Hepatocyte (in vitro differentiated cells): ENCODE measurements at regions not wholly inside any gene's neighbourhood (a gene's known extent, or its start where the extent isn't known, plus 50 kb on each side); places are given as distances from the start of the nearest gene placed in this dataset.

Source experiments
- DNase-seq: peaks from one replicate; pipeline ENCODE4 v3.0.0-alpha.2; 2016; ENCODE audit warnings: low spot score
- H2AFZ ChIP-seq: fragments of 200-600 bp; sonication (generic); 2 replicates; pipeline ENCODE4 v1.6.0; 2016; ENCODE audit warnings: antibody characterized with exemption, mild to moderate bottlenecking
- H3K27ac ChIP-seq: fragments of 200-600 bp; sonication (generic); 2 replicates; pipeline ENCODE4 v1.5.1; 2016; ENCODE audit warnings: mild to moderate bottlenecking
- H3K27me3 ChIP-seq: fragments of 200-600 bp; sonication (generic); 2 replicates; pipeline ENCODE4 v1.6.1; 2016
- H3K36me3 ChIP-seq: fragments of 200-600 bp; sonication (generic); replicated peaks from 2 replicates; pipeline ENCODE4 v1.5.1; 2016; ENCODE audit warnings: low read depth; ENCODE audit not compliant: insufficient read depth
- H3K4me1 ChIP-seq: fragments of 200-600 bp; sonication (generic); 2 replicates; pipeline ENCODE4 v1.5.1; 2016; ENCODE audit warnings: mild to moderate bottlenecking, moderate library complexity; ENCODE audit not compliant: insufficient read depth
- H3K4me2 ChIP-seq: fragments of 200-600 bp; sonication (generic); 2 replicates; pipeline ENCODE4 v1.6.0; 2016
- H3K4me3 ChIP-seq: fragments of 200-600 bp; sonication (generic); 2 replicates; pipeline ENCODE4 v1.5.1; 2016; ENCODE audit warnings: mild to moderate bottlenecking
- H3K79me2 ChIP-seq: fragments of 200-600 bp; sonication (generic); 2 replicates; pipeline ENCODE4 v1.6.0; 2017; ENCODE audit warnings: mild to moderate bottlenecking
- H3K9me2 ChIP-seq: fragments of 200-600 bp; sonication (generic); replicated peaks from 2 replicates; pipeline ENCODE4 v1.6.0; 2017; ENCODE audit warnings: mild to moderate bottlenecking; ENCODE audit not compliant: insufficient read depth
- H3K9me3 ChIP-seq: fragments of 200-600 bp; sonication (generic); 2 replicates; pipeline ENCODE4 v1.5.1; 2016; ENCODE audit warnings: low read depth, mild to moderate bottlenecking
- H4K20me1 ChIP-seq: fragments of 200-600 bp; sonication (generic); 2 replicates; pipeline ENCODE4 v1.6.0; 2016; ENCODE audit warnings: mild to moderate bottlenecking; ENCODE audit not compliant: insufficient read depth, poor library complexity, severe bottlenecking
- EZH2 ChIP-seq: fragments of 200-600 bp; sonication (generic); IDR thresholded peaks from 2 replicates; pipeline ENCODE4 v1.6.1; 2016; ENCODE audit warnings: antibody characterized with exemption, mild to moderate bottlenecking, borderline replicate concordance
- EZH2phosphoT487 ChIP-seq: fragments of 200-600 bp; sonication (generic); IDR thresholded peaks from one replicate; pipeline ENCODE4 v1.6.1; 2018; ENCODE audit warnings: antibody characterized with exemption, mild to moderate bottlenecking, low read depth, moderate library complexity; ENCODE audit not compliant: unreplicated experiment, severe bottlenecking
- WGBS: methylation state at CpG from one replicate; pipeline ENCODE4 v1.1.6; 2016; ENCODE audit warnings: low lambda C conversion rate; ENCODE audit errors: missing lambda C conversion rate; 5-methylcytosine and 5-hydroxymethylcytosine counted together
- TF ChIP-seq, protein P1 (sequence below): fragments of 200-600 bp; sonication (generic); IDR thresholded peaks from 2 replicates; pipeline ENCODE4 v1.5.1; 2016; ENCODE audit warnings: antibody characterized with exemption, mild to moderate bottlenecking; ENCODE audit not compliant: poor library complexity

DNA sequence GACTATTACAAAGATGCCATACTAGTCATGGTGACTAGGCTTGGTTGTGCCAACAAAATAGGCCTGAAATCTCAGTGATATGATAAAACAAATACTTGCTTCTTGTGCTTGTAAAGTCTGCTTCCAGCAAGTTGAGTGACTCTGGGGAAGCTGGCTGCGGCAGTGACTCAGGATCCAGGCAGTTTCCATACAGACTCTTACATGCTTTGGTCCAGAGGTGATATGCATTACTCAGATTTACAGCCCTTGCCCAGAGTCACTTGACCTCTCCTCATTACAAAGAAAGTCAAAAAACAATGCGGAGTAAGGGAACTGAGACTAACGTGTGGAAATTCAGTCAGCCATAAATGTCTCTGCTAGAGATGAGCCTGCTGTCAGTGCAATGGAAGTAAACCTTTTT is 387.5 kb downstream of the KCNA4 start:
- Histone ChIP-seq H2AFZ (no peak overlapping the region), H3K4me2 (no peak overlapping the region), H3K9me3 (no peaks in the 10 kb centered on the region), H3K27me3 (no peaks in the 10 kb centered on the region), H3K9me2 (no peaks in the 10 kb centered on the region), H4K20me1 (no peaks in the 10 kb centered on the region), H3K27ac (peak overlapping the region; percentile 81), H3K36me3 (no peaks in the 10 kb centered on the region), H3K4me3 (no peak overlapping the region), H3K79me2 (no peaks in the 10 kb centered on the region), H3K4me1 (no peaks in the 10 kb centered on the region)
- TF ChIP-seq EZH2phosphoT487 (no peak), EZH2 (no peak)
- TF ChIP-seq, protein P1, sequence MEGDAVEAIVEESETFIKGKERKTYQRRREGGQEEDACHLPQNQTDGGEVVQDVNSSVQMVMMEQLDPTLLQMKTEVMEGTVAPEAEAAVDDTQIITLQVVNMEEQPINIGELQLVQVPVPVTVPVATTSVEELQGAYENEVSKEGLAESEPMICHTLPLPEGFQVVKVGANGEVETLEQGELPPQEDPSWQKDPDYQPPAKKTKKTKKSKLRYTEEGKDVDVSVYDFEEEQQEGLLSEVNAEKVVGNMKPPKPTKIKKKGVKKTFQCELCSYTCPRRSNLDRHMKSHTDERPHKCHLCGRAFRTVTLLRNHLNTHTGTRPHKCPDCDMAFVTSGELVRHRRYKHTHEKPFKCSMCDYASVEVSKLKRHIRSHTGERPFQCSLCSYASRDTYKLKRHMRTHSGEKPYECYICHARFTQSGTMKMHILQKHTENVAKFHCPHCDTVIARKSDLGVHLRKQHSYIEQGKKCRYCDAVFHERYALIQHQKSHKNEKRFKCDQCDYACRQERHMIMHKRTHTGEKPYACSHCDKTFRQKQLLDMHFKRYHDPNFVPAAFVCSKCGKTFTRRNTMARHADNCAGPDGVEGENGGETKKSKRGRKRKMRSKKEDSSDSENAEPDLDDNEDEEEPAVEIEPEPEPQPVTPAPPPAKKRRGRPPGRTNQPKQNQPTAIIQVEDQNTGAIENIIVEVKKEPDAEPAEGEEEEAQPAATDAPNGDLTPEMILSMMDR = no peak
- DNase-seq = peak; percentile 60
- WGBS = 49% methylated on average over 3 of the region's 3 CpGs

DNA sequence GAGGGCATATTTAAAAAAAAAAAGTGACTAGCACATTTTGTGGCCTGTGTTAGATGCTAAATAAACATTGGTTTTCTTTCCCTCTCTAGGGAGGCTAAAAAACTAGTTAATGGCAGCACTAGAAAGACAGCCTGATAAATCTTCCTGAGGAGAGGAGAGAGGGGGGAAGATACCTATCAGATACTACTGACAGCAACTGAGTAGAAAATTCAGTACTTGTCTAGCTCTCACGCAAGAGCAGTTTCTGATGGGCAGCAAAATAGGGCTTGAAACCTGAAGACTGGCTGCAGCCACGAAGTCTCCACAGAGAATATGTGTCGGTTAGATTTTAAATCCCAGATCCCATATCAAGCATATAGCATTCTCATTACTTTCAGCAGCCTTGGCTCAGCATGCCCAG is 388.2 kb downstream of the KCNA4 start:
- H3K9me2 ChIP-seq = no peaks in the 10 kb centered on the region
- H3K79me2 ChIP-seq = no peaks in the 10 kb centered on the region
- 74% methylated on average over 3 of the region's 3 CpGs for WGBS
- peak overlapping the region; percentile 81 for H3K27ac ChIP-seq
- TF ChIP-seq, protein P1 = no peak
- TF ChIP-seq EZH2 (no peak), EZH2phosphoT487 (no peak)
- no peak overlapping the region for H3K4me2 ChIP-seq
- H3K4me1 ChIP-seq = no peaks in the 10 kb centered on the region
- H3K36me3 ChIP-seq = no peaks in the 10 kb centered on the region
- no peaks in the 10 kb centered on the region for H3K27me3 ChIP-seq
- H3K4me3 ChIP-seq = no peak overlapping the region
- no peak for DNase-seq
- no peak overlapping the region for H2AFZ ChIP-seq
- H3K9me3 ChIP-seq = no peaks in the 10 kb centered on the region
- H4K20me1 ChIP-seq = no peaks in the 10 kb centered on the region

DNA sequence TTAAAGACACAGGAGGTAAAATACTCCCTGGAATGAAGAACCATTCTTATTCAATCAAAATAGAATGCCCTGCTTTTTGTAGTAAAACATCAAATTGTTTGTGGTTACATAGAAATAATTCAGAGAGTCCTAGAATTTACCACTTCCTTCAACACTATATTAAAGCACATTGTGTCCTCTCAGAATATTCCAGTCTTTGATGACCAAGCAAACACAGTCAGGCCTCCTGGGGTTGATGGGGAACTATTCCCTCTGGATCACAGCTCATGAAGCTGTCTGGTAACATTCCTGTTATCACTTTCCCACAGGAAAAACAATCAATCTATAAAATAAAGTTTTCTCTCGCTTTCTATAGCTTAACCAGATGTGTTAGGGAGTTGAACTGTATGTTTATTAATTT is 389.3 kb downstream of the KCNA4 start:
- Histone ChIP-seq H3K9me2 (no peaks in the 10 kb centered on the region), H3K27ac (peak overlapping the region; percentile 81), H3K4me3 (no peak overlapping the region), H4K20me1 (no peaks in the 10 kb centered on the region), H3K4me1 (no peaks in the 10 kb centered on the region), H3K27me3 (no peaks in the 10 kb centered on the region), H3K9me3 (no peaks in the 10 kb centered on the region), H2AFZ (no peak overlapping the region), H3K4me2 (no peak overlapping the region), H3K79me2 (no peaks in the 10 kb centered on the region), H3K36me3 (no peaks in the 10 kb centered on the region)
- TF ChIP-seq EZH2 = no peak
- no peak for DNase-seq
- 68% methylated on average over 1 of the region's 1 CpG for WGBS

DNA sequence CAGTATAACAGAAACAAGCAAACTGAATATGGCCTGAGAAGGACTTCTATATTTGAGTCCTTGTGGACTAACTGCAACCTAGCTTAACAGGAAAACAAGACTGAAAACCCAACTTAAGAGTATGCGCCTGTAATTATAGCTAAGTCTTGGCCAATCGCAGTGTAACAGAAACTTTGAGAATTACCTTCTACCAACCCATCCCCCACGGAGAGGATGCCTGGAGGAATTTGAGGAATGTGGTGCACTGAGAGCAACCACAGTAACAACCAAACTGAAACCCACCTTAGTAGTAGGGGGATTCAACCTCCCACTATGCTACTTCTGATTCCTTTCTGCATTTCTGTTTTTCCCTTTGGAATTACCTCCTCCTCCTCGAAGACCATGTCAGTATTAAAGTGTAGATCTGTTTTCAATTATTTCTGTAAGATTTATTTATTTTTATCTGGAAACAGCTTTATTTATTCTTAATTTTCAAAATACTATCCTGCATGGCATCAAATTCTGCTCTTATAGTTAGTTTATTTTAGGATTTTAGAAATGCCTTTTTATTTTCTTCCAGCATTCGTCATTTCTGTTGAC is 393.6 kb downstream of the KCNA4 start:
- DNase-seq = no peak
- Histone ChIP-seq H3K79me2 (no peaks in the 10 kb centered on the region), H3K4me3 (no peak overlapping the region), H2AFZ (peak overlapping the region; percentile 12), H4K20me1 (no peaks in the 10 kb centered on the region), H3K27me3 (no peaks in the 10 kb centered on the region), H3K36me3 (no peaks in the 10 kb centered on the region), H3K9me3 (no peaks in the 10 kb centered on the region), H3K4me2 (no peak overlapping the region), H3K4me1 (peaks cover 3% of the 10 kb centered on the region), H3K27ac (no peak overlapping the region), H3K9me2 (no peaks in the 10 kb centered on the region)
- TF ChIP-seq EZH2 (no peak), EZH2phosphoT487 (no peak)
- TF ChIP-seq, protein P1 = no peak
- WGBS = 34% methylated on average over 5 of the region's 5 CpGs
